D721Med (cell line): ENCODE measurements at regions not wholly inside any gene's neighbourhood (a gene's known extent, or its start where the extent isn't known, plus 50 kb on each side); places are given as distances from the start of the nearest gene placed in this dataset.

Experiments
- DNase-seq: peaks from one replicate; pipeline ENCODE4 v3.0.0; 2011; ENCODE audit warnings: low spot score; ENCODE audit not compliant: insufficient read length
- FAIRE-seq: peaks from 2 replicates; lab custom pipeline; 2011; peaks lifted over from hg19 to GRCh38; lab: Jason Lieb, UNC
- CTCF ChIP-seq: IDR thresholded peaks from 2 replicates; pipeline ENCODE4 v1.5.1; 2012; ENCODE audit warnings: mild to moderate bottlenecking, control low read depth; ENCODE audit not compliant: insufficient read depth; ENCODE audit errors: missing control alignments

DNA sequence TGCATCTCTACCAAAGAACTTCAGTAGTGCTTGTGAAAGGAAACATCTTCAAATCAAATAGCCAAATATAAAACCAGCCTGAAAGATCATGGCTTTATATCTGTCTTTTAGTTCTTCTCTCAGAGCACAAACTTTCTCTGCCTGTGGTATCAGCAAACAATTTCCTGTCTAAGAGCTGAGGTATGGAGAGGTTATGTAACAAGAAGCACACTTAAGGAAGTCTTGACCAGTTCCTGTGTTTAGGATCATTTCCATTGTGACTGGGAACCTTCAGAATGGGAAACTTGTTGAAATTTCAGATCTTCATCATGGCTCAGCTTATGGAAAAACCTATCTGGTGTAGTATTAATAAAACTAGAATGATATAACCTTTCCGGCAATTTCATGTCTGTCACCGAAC is 148.8 kb downstream of the MBL2 start:
- TF ChIP-seq CTCF: no peak
- FAIRE-seq (no peak), DNase-seq (no peak)

GRCh38 chr10:52627279-52627678 is 145.3 kb downstream of the MBL2 start:
- no peak for DNase-seq
- TF ChIP-seq CTCF: no peak
- no peak for FAIRE-seq

DNA sequence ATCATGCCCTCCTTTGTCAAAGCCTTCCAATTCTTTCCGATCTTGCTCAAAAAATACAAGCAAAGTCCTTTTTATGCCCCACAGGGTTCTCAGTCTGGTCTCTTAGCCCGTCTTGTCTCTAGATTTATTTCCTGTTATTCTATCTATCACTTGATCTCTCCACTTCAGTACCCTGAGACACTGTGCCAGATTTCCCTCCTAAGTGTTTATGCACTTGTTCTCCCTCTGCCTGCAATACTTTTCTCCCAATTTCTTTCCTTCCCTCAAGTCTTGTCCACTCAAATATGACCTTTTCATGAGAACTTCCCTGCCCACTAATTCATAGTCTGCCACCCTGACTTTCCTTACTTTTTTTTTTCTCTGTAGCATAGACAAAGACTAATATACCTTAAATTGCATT is 141.4 kb downstream of the MBL2 start:
- no peak for TF ChIP-seq CTCF
- DNase-seq (no peak), FAIRE-seq (no peak)

DNA sequence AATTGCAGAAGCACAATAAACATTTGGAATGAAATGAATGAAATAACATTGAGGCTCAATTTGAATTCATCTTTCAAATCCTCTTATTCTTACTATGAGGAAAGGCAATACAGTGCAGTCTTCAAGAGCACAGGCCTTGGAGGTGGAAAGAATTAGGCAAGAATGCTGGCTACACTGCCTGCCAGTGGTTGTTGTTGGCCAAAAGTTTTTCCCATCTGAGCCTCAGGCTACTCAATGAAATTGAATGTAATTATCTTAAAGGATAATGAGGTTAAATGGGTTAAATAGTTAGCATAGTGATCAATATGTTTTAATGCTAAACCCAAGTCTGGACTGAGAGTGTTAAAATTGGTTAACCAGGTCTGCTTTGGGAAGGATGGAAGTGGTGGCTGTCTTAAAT is 140.9 kb downstream of the MBL2 start:
- FAIRE-seq: no peak
- TF ChIP-seq CTCF: no peak
- no peak for DNase-seq

DNA sequence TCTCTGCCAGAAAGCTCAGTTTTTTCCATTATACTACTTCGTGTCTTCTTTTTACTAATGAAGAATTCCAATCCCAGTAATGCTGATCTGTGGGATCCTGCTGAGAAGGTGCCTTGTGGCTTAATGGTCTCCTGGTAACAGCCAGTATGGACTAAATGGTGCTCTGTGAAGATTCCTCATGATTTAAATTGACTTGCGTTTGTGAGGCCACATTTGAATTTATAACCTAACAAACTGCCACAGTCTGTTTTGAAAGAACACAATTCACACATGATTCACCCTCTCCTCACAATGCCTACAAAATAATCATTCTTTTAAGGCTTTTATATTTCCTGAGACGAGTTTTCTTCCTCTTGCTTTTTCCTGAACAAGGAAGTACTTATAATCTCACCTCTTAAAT is 140.0 kb downstream of the MBL2 start:
- TF ChIP-seq CTCF: no peak
- no peak for DNase-seq
- no peak for FAIRE-seq

DNA sequence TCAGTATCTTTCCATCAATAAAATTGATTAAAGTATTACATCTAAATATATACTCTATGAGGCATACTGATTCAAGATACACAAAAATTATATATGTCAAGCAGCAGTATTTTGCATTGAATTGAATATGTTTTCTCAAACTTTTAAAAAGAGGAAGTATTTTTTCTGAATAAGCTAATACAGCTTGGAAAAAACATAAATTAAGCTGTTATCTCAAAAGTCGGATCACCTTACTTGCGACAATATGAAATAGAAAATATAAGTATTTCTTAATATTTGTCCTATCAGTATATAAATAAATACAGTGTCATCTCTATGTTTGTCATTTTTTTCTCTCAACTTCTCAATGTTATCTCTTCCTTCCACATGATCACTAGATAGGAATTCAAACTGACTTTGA is 139.3 kb downstream of the MBL2 start:
- FAIRE-seq (no peak), DNase-seq (no peak)
- TF ChIP-seq CTCF: no peak

- FAIRE-seq: no peak
- no peak for TF ChIP-seq CTCF
- DNase-seq: no peak
These were observed 136.9 kb downstream of the MBL2 start for GRCh38 chr10:52635651-52636050.
